AG08396 (cell line): ENCODE measurements at regions not wholly inside any gene's neighbourhood (a gene's known extent, or its start where the extent isn't known, plus 50 kb on each side); places are given as distances from the start of the nearest gene placed in this dataset.

ENCODE experiments used
- DNase-seq: peaks from one replicate; pipeline ENCODE4 v3.0.0; 2012; ENCODE audit warnings: low spot score, mixed read lengths

- DNase-seq, result no peak
Measured at GRCh38 chr10:130486906-130487305, 350.7 kb downstream of the GLRX3 start.

- no peak for DNase-seq
Measured at GRCh38 chr10:130487566-130487965, 351.4 kb downstream of the GLRX3 start.

- no peak for DNase-seq
Measured at GRCh38 chr10:130489891-130490290, 353.7 kb downstream of the GLRX3 start.

GRCh38 chr10:130491011-130491692 lies 355.0 kb downstream of the GLRX3 start:
- DNase-seq, result no peak

GRCh38 chr10:130491693-130492050 lies 355.5 kb downstream of the GLRX3 start:
- no peak for DNase-seq

- no peak for DNase-seq
Measured at GRCh38 chr10:130492266-130492934, 356.2 kb downstream of the GLRX3 start.

GRCh38 chr10:130493021-130493420 lies 356.8 kb downstream of the GLRX3 start:
- DNase-seq, result no peak

GRCh38 chr10:130493446-130494145 lies 357.4 kb downstream of the GLRX3 start:
- no peak for DNase-seq

GRCh38 chr10:130495116-130495862 lies 359.1 kb downstream of the GLRX3 start:
- DNase-seq, result no peak

- no peak for DNase-seq
Measured at GRCh38 chr10:130495891-130496636, 359.9 kb downstream of the GLRX3 start.

GRCh38 chr10:130497056-130498010 lies 361.1 kb downstream of the GLRX3 start:
- no peak for DNase-seq

GRCh38 chr10:130498042-130498441 lies 361.9 kb downstream of the GLRX3 start:
- DNase-seq, result no peak

- no peak for DNase-seq
Measured at GRCh38 chr10:130498934-130499333, 362.7 kb downstream of the GLRX3 start.

GRCh38 chr10:130499541-130499940 lies 363.4 kb downstream of the GLRX3 start:
- no peak for DNase-seq

- no peak for DNase-seq
Measured at GRCh38 chr10:130500261-130501000, 364.2 kb downstream of the GLRX3 start.

- DNase-seq, result no peak
Measured at GRCh38 chr10:130507461-130507860, 371.3 kb downstream of the GLRX3 start.

GRCh38 chr10:130509881-130510689 lies 373.9 kb downstream of the GLRX3 start:
- no peak for DNase-seq

- DNase-seq, result no peak
Measured at GRCh38 chr10:130510755-130511154, 374.6 kb downstream of the GLRX3 start.

- DNase-seq, result no peak
Measured at GRCh38 chr10:130511766-130512165, 375.6 kb downstream of the GLRX3 start.
